ENCODE measurements at regions not wholly inside any gene's neighbourhood (a gene's known extent, or its start where the extent isn't known, plus 50 kb on each side); places are given as distances from the start of the nearest gene placed in this dataset.

GRCh38 chr12:108029051-108029835 lies 99.8 kb upstream of the WSCD2 start:
- no peak overlapping the region for H3K27ac ChIP-seq (ENCODE audit: low read length)
- no peaks in the 10 kb centered on the region for H3K4me1 ChIP-seq (ENCODE audit: low read length)
- no peaks in the 10 kb centered on the region for H3K79me2 ChIP-seq (ENCODE audit: low read length)
- no peaks in the 10 kb centered on the region for H3K9me2 ChIP-seq (replicated peaks; ENCODE audit: insufficient read depth, low read length)
- H3F3A ChIP-seq (ENCODE audit: insufficient read depth, low read length) = no peaks in the 10 kb centered on the region
- H3K36me3 ChIP-seq (replicated peaks; ENCODE audit: insufficient read depth, low read length) = no peaks in the 10 kb centered on the region
- TF ChIP-seq EZH2phosphoT487 (IDR thresholded peaks at IDR 0.05; ENCODE audit: low read length) (no peak), EZH2 (optimal IDR thresholded peaks at IDR 0.05; ENCODE audit: low read depth, low read length) (no peak)
- TF ChIP-seq, protein P1, sequence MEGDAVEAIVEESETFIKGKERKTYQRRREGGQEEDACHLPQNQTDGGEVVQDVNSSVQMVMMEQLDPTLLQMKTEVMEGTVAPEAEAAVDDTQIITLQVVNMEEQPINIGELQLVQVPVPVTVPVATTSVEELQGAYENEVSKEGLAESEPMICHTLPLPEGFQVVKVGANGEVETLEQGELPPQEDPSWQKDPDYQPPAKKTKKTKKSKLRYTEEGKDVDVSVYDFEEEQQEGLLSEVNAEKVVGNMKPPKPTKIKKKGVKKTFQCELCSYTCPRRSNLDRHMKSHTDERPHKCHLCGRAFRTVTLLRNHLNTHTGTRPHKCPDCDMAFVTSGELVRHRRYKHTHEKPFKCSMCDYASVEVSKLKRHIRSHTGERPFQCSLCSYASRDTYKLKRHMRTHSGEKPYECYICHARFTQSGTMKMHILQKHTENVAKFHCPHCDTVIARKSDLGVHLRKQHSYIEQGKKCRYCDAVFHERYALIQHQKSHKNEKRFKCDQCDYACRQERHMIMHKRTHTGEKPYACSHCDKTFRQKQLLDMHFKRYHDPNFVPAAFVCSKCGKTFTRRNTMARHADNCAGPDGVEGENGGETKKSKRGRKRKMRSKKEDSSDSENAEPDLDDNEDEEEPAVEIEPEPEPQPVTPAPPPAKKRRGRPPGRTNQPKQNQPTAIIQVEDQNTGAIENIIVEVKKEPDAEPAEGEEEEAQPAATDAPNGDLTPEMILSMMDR (IDR thresholded peaks at IDR 0.05; ENCODE audit: low read length) = no peak
- H2AFZ ChIP-seq (ENCODE audit: low read length) = no peak overlapping the region
- H3K4me2 ChIP-seq (ENCODE audit: low read depth, low read length) = no peak overlapping the region
- no peaks in the 10 kb centered on the region for H4K20me1 ChIP-seq (ENCODE audit: insufficient read depth, low read length)
- H3K4me3 ChIP-seq (ENCODE audit: low read length) = no peak overlapping the region
- no peak for DNase-seq
- H3K9me3 ChIP-seq (replicated peaks; ENCODE audit: insufficient read depth, low read length) = no peaks in the 10 kb centered on the region
- H3K27me3 ChIP-seq (replicated peaks; ENCODE audit: insufficient read depth, low read length) = no peaks in the 10 kb centered on the region
- no peak overlapping the region for H3K9ac ChIP-seq (ENCODE audit: low read length)

GRCh38 chr12:108033090-108033489 lies 96.0 kb upstream of the WSCD2 start:
- no peaks in the 10 kb centered on the region for H3K36me3 ChIP-seq (replicated peaks; ENCODE audit: insufficient read depth, low read length)
- TF ChIP-seq, protein P1 (IDR thresholded peaks at IDR 0.05; ENCODE audit: low read length) = no peak
- TF ChIP-seq EZH2phosphoT487 (IDR thresholded peaks at IDR 0.05; ENCODE audit: low read length) (no peak), EZH2 (optimal IDR thresholded peaks at IDR 0.05; ENCODE audit: low read depth, low read length) (no peak)
- H4K20me1 ChIP-seq (ENCODE audit: insufficient read depth, low read length) = no peaks in the 10 kb centered on the region
- H3K27me3 ChIP-seq (replicated peaks; ENCODE audit: insufficient read depth, low read length) = no peaks in the 10 kb centered on the region
- no peaks in the 10 kb centered on the region for H3K9me2 ChIP-seq (replicated peaks; ENCODE audit: insufficient read depth, low read length)
- H3K4me2 ChIP-seq (ENCODE audit: low read depth, low read length) = no peak overlapping the region
- no peak for DNase-seq
- no peak overlapping the region for H3K4me3 ChIP-seq (ENCODE audit: low read length)
- H3K9me3 ChIP-seq (replicated peaks; ENCODE audit: insufficient read depth, low read length) = no peaks in the 10 kb centered on the region
- H3K9ac ChIP-seq (ENCODE audit: low read length) = no peak overlapping the region
- H3K27ac ChIP-seq (ENCODE audit: low read length) = no peak overlapping the region
- no peak overlapping the region for H2AFZ ChIP-seq (ENCODE audit: low read length)
- no peaks in the 10 kb centered on the region for H3F3A ChIP-seq (ENCODE audit: insufficient read depth, low read length)
- H3K4me1 ChIP-seq (ENCODE audit: low read length) = no peaks in the 10 kb centered on the region
- H3K79me2 ChIP-seq (ENCODE audit: low read length) = no peaks in the 10 kb centered on the region

GRCh38 chr12:108035372-108035771 lies 93.7 kb upstream of the WSCD2 start:
- Histone ChIP-seq H3K79me2 (ENCODE audit: low read length) (no peaks in the 10 kb centered on the region), H4K20me1 (ENCODE audit: insufficient read depth, low read length) (no peaks in the 10 kb centered on the region), H3K9ac (ENCODE audit: low read length) (no peak overlapping the region), H3K27me3 (replicated peaks; ENCODE audit: insufficient read depth, low read length) (no peaks in the 10 kb centered on the region), H2AFZ (ENCODE audit: low read length) (no peak overlapping the region), H3F3A (ENCODE audit: insufficient read depth, low read length) (no peaks in the 10 kb centered on the region), H3K4me2 (ENCODE audit: low read depth, low read length) (no peak overlapping the region), H3K36me3 (replicated peaks; ENCODE audit: insufficient read depth, low read length) (no peaks in the 10 kb centered on the region), H3K27ac (ENCODE audit: low read length) (no peak overlapping the region), H3K9me2 (replicated peaks; ENCODE audit: insufficient read depth, low read length) (no peaks in the 10 kb centered on the region), H3K4me3 (ENCODE audit: low read length) (no peak overlapping the region), H3K9me3 (replicated peaks; ENCODE audit: insufficient read depth, low read length) (no peaks in the 10 kb centered on the region), H3K4me1 (ENCODE audit: low read length) (no peaks in the 10 kb centered on the region)
- no peak for DNase-seq
- TF ChIP-seq, protein P1 (IDR thresholded peaks at IDR 0.05; ENCODE audit: low read length) = no peak
- no peak for TF ChIP-seq EZH2phosphoT487 (IDR thresholded peaks at IDR 0.05; ENCODE audit: low read length)
- no peak for TF ChIP-seq EZH2 (optimal IDR thresholded peaks at IDR 0.05; ENCODE audit: low read depth, low read length)
